GM19395 (cell line): ENCODE measurements at regions not wholly inside any gene's neighbourhood (a gene's known extent, or its start where the extent isn't known, plus 50 kb on each side); places are given as distances from the start of the nearest gene placed in this dataset.

ENCODE experiments used
- ATAC-seq: cut with Tn5 transposase; IDR thresholded peaks from one replicate; pipeline ENCODE4 v1.9.1; 2021; ENCODE audit warnings: mild to moderate bottlenecking, moderate library complexity; ENCODE audit not compliant: unreplicated experiment

DNA sequence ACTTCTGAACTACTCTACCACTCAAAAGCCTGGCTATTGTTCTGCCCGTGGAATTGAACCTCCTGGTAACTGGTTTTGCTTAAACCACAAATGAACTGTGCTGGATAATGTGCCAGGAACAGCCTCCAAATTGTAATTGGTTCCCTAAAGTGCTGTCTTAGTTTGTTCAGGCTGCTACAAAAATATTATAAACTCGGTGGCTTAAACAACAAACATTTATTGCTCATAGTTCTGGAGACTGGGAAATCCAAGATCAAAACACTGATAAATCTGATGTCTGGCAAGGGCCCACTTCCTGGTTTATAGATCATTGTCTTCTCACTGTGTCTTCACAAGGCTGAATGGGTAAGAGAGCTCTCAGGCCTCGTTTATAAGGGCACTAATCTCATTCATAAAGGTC is 149.2 kb upstream of the NCKAP5 start:
- no peak for ATAC-seq

DNA sequence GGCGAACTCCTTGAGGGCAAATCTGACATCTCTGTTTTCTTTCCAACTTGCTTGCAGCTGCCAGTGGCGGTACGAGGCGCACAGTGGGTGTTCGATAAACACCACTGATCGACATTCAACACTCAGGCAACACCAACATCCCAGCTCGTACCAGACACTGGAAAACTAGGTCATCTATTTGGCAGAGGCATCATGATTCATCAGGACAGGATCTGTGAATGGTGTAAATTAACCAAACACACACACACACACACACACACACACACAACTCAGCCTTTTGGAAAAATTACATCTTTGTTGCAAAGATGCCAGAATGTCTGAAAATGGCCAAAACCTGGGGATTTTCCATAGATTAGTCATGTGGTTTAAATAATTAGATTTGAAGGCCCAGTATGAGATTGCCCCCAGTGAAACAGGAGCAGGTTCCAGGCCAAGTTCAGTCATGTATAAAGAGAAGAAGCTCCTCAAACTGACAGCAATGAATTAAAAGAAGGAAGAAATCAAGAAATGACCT is 150.5 kb upstream of the NCKAP5 start:
- no peak for ATAC-seq

DNA sequence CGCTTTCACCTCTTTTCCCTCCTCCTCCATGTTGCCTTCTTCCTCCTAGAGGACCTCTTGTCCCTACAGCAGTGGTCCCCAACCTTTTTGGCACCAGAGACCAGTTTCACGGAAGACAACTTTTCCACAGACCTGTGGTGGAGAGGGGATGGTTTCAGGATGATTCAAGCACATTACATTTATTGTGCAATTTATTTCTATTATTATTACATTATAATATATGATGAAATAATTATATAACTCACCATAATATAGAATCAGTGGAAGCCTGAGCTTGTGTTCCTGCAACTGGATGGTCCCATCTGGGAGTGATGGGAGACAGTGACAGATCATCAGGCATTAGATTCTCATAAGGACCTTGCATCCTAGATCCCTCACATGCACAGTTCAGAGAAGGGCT is 152.2 kb upstream of the NCKAP5 start:
- no peak for ATAC-seq

DNA sequence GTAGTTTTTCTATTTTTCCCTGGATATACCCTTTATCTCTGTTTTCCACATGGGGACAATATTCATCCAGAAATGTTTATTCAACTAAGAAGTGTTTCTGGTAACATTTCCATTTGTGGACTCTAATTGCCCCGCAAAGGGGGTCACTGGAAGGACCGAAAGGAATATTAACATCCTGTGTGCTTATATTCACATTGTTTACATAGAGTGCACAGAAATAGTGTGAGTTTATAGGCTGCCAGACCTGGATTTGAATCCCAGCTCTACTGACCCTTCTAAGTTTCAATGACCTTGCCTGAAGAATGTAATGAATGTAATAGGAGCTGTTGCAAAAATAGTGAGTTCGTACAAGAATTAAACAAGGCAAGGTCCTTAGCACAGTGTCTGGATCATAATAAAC is 152.9 kb upstream of the NCKAP5 start:
- ATAC-seq, result no peak

DNA sequence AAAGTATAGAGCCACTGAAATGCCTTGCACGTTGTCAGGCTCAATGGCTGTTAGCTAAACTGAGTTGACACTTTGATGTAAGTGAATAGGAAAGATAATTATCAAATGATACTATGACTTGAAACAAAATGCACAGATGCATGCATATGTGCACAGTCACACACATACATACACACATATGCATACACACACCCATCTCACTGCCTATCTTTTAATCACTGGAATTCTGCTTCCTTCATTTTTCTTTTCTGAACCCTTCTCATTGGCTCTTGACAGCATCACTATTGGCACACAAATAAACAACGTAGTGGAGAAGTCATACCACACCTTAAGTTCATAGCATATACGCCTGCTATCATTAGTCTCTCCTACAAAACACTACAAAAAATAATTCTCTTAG is 154.9 kb upstream of the NCKAP5 start:
- ATAC-seq, result no peak

DNA sequence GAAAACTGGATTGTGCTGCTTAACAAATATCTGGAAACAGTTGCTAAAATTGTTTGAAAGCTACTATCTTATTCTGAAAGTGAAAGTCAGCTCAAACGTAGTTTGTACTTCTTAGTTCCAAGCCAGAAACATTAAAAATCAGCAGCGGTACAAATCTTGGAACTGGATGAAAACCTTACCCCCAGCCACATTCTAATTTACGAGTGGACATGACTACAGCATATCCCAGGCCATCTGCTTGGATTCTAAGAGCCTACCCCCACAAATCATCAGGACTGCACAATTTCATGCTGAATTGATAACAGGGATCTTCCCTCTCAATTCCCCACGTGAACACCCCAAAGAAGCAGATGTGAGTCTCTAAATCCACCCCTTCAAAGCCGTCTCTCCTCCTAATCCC is 158.7 kb upstream of the NCKAP5 start:
- no peak for ATAC-seq

DNA sequence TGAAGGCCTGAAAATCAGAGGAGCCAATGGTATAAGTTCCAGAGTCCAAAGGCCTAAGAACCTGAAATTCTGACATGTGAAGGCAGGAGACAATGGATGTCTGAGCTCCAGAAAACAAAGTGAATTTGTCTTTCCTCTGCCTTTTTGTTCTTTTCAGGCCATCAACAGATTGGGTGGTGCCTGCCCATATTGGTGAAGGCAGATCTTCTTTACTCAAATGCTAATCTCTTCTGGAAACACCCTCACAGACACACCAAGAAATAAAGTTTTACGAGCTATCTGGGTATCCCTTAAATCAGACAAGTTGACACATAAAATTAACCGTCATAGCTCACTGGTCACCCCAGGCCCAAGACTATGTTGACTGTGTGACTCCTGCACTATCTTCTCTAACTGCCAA is 163.8 kb upstream of the NCKAP5 start:
- ATAC-seq, result no peak

DNA sequence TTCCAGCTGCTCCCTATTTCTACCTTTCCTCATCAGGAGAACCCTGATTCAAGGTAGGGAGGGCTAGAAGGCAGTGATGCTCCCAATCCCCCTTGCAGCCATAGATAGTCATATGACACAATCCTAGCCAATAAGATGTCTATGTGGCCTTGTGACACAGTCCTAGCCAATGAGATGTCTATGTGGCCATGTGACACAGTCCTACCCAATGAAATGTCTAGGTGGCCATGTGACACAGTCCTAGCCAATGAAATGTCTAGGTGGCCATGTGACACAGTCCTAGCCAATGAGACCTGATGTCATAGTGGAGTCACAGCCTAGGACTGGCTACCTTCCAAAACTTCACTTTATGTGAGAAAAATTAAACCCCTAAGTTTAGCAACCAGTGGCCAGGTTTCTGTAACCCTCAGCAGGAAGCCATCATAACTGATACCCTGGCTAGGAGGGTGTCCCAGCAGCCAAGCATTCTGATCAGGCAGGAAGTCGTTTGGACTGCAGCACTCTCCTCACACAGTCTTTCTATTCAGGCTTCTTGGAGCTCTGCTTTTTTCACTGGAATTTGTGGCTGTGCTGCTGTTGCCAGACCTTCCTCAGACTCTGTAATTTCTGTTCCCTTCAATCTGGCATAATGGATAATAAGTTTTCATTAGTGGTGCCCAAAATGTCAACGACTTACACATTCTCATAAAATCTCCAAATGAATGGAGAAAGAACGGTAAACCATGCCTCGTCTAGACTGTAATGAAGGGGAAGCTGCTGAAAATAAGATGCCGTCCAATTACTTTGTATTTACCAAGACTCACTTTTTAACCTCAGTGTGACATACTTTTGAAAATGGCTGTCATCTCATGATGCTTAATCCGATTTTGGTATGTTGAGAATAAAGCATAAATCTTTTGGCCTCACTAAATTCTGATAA is 165.0 kb upstream of the NCKAP5 start:
- ATAC-seq, result no peak

DNA sequence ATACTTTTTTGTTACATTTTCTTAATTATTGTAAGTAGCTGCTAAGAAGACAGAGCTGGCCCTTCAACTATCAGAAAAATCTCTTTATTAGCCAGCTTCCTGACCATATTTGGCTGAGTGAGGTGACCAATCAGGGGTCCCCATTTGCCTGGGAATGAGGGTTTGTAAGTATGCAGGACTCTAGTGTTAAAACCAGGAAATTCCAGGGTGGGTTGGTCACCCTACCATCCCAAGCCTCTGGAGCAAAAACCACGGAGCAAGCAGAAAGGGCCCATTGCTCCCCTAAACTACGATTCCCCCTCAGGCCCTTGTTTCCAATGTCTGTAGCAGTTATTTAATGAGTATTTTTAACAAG is 165.6 kb upstream of the NCKAP5 start:
- no peak for ATAC-seq

DNA sequence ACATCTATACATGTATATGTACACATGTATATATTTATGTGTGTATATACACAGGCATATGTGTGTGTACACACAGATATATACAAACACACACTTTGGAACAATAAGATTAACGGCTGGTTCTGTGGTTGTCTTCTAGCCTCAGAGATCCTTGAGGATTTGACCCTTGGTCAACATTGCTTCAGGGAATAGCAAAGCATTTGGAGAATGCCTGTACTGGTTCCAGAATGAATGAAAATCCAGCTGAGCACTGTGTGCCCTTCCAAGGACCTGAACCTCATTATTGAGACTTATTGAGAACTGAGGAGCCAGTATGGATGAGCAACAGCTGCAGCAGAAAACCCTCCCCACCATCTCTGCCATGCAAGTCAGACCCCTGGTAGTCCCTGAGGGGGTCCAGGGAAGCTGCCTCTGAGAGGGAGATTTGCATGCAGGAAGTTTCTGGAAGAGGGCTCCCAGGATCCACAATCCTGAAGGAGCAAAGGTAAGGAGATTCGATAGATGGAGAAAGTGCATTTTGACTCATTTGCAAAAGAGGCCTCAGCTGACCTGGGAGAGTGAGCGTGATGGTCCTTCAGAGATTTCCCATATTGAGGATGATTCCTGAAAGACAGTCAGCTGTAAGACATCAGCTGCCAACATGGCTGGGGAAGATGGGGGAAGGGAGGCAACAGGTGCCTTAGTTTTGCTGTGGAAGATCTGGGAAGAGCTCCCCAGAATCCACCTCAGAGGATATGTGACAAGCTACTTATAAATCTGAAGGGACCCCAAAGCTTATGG is 166.6 kb upstream of the NCKAP5 start:
- ATAC-seq, result no peak

DNA sequence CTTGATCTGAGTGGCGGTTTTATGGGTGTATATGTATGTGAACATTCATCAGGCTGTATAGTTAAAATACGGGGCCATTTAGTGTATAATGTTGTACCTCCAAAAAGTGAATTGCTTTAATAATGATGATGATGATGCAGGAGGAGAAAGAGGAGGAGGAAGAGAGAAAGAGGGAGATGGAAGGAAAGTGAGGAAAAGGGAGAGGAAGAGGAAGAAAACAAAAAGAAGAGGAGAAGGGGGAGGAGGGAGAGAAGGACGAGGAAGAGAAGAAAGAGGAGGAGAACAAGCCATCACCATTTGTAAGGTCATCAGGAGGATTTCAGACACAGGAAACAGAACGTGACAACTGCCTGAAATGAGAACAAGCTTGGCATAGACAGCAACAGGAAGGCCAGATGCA is 168.4 kb upstream of the NCKAP5 start:
- ATAC-seq, result no peak

DNA sequence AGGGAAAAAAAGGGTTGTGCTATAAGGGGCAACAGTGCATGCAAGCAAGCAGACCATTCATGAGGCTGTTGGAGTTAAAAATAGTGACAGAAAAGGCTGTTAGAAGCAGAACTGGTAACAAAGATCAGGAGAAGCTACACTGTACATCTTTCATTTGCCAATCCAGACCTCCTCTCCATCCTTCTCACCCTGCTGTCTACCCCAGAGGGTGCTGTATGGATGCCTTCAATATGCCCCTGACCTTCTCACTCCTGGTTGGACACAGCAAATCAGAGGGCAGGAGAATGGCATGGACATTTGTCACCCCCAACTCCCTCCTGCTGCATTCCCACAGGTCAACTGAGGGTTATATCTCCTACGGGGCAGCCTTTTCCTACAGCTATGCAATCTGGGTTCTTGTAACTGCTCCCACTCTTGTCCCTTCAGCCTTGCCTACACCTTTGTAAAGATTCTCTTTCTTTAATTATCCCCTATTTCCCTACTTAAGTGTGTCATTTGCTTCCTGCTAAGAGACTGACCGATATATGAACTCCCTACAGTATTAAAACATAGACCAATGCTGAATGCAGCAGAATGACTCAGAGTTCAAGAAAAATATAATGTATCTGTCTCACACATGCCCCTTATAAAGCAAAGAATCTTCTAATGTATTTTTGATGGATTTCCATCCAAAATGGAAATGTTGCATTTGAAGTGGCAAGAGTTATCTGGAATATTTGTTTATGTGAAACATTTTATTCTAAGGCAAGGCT is 169.2 kb upstream of the NCKAP5 start:
- ATAC-seq, result no peak

DNA sequence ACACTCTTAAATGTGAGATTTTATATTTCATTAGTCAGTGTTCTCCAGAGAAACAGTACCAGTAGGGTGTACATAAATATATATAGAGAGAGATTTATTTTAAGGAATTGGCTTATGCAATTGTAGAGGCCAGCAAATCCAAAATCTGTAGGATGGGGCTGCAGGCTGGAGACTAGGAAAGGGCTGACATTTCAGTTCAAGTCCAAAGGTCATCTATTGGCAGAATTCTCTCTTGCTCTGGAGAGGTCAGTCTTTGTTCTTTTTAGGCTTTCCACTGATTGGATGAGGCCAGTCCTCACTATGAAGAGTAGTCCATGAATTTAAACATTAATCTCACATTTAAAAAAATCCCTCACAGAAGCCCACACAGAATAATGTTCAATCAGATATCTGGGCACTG is 170.8 kb upstream of the NCKAP5 start:
- ATAC-seq, result no peak

DNA sequence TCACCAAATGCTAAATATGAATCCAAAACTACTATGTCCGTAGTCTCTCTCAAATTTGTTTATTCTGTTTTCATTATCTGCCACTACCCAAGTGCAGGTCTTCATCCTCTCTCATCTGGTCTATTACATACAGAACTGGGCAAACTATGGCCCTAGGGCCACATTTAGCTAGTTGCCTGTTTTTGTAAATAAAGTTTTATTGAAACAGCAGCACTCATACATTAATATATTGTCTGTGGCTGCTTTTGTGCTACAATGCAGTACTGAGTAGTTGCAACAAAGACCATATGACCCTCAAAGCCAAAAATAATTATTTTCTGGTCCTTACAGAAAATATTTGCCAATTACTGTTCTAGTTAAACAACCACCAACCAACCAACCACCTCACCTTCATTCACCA is 172.2 kb upstream of the NCKAP5 start:
- no peak for ATAC-seq

DNA sequence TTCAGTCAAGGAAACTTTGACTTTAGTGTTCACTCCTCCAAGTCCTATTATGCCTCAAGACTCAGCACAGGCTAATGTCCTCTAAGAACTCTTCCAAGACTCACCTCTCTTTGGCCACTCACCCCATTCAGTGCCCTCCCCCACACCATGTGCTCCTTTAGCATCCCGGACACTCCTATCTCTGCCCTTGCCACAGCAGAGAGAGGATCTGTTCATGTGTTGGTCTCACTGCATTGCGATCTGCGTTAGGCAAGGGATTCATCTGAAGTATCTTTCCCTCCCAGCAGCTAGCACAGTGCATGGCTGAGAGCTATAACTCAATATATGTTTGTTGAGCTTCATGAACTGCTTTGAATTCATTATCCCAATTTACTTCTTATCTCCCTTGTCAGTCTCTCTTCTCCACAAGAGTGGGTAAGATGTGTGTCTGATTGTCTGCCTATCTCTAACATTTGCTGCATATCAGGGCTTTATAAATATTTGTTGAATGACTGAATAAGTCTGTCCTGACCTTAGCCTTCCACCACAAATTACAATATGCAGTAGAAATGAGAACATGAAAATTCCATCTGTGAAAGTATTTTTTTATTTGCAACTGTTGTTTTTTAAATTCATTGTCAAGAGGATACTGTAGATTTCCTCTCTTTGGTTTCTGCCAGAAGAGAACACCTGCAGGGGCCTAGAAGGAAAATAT is 179.9 kb upstream of the NCKAP5 start:
- no peak for ATAC-seq

DNA sequence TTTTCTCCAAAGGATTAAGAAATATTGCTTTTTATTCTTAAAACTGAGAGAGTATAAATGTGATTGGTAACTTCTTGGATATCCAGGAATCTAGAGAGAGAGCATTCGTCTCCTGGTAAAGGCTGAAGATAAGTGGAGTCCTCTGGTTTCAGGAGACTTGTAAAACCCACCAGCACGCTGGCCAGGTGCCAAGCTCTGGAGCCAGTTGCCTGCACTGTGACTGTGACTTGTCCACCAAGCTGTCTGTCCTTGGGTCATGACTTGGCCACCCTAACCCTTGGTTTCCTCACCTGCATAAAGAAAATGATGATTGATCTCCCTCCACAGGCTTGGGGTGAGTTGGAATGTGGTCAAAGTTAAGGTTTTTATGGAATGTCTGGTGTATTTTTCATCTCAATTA is 185.4 kb upstream of the NCKAP5 start:
- ATAC-seq, result no peak

DNA sequence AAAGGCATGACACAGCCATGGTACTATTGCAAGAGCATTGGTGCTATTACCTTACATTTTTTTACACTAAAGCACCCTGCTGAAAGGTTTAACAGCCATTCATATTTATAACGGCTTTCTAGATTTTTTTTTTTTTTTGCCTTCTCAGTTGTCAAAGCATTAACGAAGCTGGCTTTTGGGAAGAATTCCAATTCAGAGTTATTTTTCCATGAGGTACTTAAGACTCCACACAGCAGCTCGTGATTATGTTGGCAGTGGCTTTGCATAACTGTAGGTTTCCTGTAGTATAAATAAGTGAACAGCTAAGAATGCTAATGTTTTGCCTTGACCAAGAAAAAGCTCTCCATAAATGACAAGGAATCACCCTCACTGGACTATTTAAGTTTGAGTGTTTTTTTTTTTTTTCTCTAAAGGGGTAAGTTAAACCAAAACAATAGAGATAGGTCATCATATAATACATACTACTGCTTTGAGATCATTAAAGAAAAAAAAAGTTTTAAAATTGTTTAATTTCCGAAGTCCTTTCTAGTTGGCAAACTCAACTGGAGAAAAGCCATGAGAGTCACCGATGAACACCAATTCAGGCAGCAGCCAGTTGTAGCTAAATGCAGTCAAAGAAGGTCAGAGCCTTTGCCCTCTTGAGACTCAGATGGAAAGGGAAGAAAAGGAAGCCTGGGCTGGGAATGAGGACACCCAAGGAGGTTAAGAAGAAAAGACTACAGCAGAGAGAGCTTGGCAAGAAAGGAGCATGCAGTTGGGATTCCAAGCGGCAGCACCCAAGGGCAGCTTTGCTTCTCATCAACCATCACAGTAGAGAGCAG is 187.4 kb upstream of the NCKAP5 start:
- ATAC-seq, result no peak

DNA sequence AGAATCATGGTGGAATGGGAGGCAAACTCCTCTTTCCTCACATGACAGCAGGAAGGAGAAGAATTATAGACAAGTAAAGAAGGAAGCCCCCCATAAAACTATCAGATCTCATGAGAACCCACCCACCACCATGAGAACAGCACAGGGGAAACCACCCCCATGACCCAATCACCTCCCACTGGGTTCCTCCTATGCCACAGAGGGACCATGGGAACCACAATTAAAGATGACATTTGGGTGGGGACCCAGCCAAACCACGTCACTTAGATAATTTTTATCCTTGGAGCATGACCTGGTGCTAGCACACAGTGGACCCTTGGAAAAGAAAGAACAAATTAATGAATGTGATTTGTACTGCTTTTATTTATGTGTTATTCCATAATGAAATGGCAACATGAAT is 188.6 kb upstream of the NCKAP5 start:
- ATAC-seq, result no peak

DNA sequence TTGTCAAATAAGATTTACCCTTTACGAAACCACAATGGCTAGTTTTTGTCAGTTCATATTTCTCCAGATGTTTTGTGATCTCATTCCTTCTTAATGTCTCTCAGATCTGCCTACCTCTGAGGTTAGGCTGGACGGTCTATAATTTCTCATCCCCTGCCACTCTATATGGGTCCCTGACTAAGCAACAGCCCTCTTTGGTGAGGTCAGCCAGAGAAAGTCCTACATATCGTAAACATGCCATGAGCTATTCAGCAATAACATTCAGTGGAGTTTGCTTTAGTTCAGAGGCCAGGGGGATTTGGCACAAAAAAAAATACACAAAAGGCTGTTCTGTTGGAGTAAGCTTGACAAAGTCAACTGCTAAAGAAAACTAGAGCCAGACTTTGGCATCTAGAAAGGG is 192.1 kb upstream of the NCKAP5 start:
- no peak for ATAC-seq

DNA sequence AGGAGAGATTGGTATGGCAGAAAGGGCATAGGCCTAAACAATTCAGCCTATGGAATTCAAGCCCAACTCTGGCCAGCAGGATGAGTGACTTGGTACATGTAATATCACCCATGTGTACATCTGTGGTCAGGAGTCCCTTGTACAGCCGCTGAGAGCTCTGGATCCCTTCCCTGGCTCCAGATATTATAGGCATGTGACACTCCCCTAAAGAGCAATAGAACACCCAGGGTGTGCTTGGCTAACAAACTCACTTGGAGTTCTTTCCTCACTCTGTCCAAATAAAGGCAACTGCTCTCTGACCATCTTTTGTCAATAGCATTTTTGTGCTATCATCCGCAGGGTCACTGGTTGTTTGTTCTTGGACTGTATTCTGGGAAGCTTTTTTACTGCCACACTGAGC is 197.4 kb upstream of the NCKAP5 start:
- no peak for ATAC-seq
